NCI-H2029 (cell line): ENCODE measurements at regions not wholly inside any gene's neighbourhood (a gene's known extent, or its start where the extent isn't known, plus 50 kb on each side); places are given as distances from the start of the nearest gene placed in this dataset.

ENCODE experiments used
- DNase-seq: peaks from one replicate; lab custom pipeline; 2025; lab: John Stamatoyannopoulos, UW

GRCh38 chr22:49367041-49367697, 460.5 kb downstream of the BRD1 start:
- no peak for DNase-seq

GRCh38 chr22:49366437-49366836, 461.2 kb downstream of the BRD1 start:
- no peak for DNase-seq

GRCh38 chr22:49365910-49366309, 461.8 kb downstream of the BRD1 start:
- DNase-seq, result no peak

- DNase-seq, result no peak
Observed at GRCh38 chr22:49365191-49365837, 462.4 kb downstream of the BRD1 start.

GRCh38 chr22:49364398-49364797, 463.3 kb downstream of the BRD1 start:
- DNase-seq, result no peak

GRCh38 chr22:49363526-49364230, 464.0 kb downstream of the BRD1 start:
- no peak for DNase-seq

- no peak for DNase-seq
Observed at GRCh38 chr22:49362211-49362839, 465.3 kb downstream of the BRD1 start.

GRCh38 chr22:49361164-49361563, 466.5 kb downstream of the BRD1 start:
- DNase-seq, result no peak

GRCh38 chr22:49360746-49361145, 466.9 kb downstream of the BRD1 start:
- DNase-seq, result no peak

GRCh38 chr22:49359076-49359475, 468.6 kb downstream of the BRD1 start:
- no peak for DNase-seq

GRCh38 chr22:49357661-49358440, 469.8 kb downstream of the BRD1 start:
- no peak for DNase-seq

- no peak for DNase-seq
Observed at GRCh38 chr22:49356428-49356827, 471.2 kb downstream of the BRD1 start.

GRCh38 chr22:49355211-49355920, 472.3 kb downstream of the BRD1 start:
- DNase-seq, result no peak

GRCh38 chr22:49354516-49355210, 473.0 kb downstream of the BRD1 start:
- DNase-seq, result no peak

GRCh38 chr22:49353235-49353634, 474.4 kb downstream of the BRD1 start:
- no peak for DNase-seq

GRCh38 chr22:49352361-49353169, 475.1 kb downstream of the BRD1 start:
- DNase-seq, result no peak

- DNase-seq, result no peak
Observed at GRCh38 chr22:49351761-49352227, 475.9 kb downstream of the BRD1 start.

- no peak for DNase-seq
Observed at GRCh38 chr22:49350441-49351121, 477.1 kb downstream of the BRD1 start.

- DNase-seq, result no peak
Observed at GRCh38 chr22:49349841-49350381, 477.8 kb downstream of the BRD1 start.
